ENCODE measurements at regions not wholly inside any gene's neighbourhood (a gene's known extent, or its start where the extent isn't known, plus 50 kb on each side); places are given as distances from the start of the nearest gene placed in this dataset.

DNA sequence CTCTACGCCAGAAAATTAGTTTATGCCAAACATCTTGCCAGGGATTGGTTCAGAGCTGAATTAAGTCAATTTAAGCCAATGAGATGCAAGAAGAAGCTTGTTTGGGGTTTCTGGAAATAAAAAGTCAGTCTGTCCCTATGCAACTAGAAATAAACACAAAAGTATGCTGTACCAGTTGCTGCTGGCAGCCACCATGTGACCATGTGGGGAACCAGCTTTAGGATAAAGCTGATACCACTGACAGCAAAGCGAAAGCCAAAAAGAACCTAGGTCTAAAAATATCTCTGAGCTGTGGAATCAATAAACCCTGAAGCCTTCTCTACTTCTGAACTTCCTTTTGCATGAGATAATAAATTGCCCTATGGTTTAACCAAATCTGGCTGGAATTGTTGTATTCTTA lies 181.8 kb upstream of the PARD3B start:
- TF ChIP-seq, protein P1, sequence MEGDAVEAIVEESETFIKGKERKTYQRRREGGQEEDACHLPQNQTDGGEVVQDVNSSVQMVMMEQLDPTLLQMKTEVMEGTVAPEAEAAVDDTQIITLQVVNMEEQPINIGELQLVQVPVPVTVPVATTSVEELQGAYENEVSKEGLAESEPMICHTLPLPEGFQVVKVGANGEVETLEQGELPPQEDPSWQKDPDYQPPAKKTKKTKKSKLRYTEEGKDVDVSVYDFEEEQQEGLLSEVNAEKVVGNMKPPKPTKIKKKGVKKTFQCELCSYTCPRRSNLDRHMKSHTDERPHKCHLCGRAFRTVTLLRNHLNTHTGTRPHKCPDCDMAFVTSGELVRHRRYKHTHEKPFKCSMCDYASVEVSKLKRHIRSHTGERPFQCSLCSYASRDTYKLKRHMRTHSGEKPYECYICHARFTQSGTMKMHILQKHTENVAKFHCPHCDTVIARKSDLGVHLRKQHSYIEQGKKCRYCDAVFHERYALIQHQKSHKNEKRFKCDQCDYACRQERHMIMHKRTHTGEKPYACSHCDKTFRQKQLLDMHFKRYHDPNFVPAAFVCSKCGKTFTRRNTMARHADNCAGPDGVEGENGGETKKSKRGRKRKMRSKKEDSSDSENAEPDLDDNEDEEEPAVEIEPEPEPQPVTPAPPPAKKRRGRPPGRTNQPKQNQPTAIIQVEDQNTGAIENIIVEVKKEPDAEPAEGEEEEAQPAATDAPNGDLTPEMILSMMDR (IDR thresholded peaks at IDR 0.05; ENCODE audit: low read length): no peak
- TF ChIP-seq EZH2 (IDR thresholded peaks at IDR 0.05; ENCODE audit: borderline replicate concordance, low read length): no peak
